CD14-positive monocyte (primary cell): ENCODE measurements at regions not wholly inside any gene's neighbourhood (a gene's known extent, or its start where the extent isn't known, plus 50 kb on each side); places are given as distances from the start of the nearest gene placed in this dataset.

Experiments used
- DNase-seq, 3 donors: peaks; one replicate each; pipeline ENCODE4 v3.0.0-alpha.2; 2011 to 2022
- H2AFZ ChIP-seq: 2 replicates; pipeline ENCODE4 v1.6.0; 2012; ENCODE audit warnings: mild to moderate bottlenecking, low read depth, low read length, inconsistent platforms; ENCODE audit not compliant: insufficient read depth, poor library complexity, severe bottlenecking
- H3K27ac ChIP-seq, 2 donors: 1 replicate in 1 of 2; 2 replicates in 1 of 2; pipeline ENCODE4 v1.5.1; 2012 to 2013; ENCODE audit warnings: low read length in 2 of 2, control low read depth in 1 of 2, inconsistent platforms in 1 of 2, low read depth in 1 of 2, mild to moderate bottlenecking in 1 of 2
- H3K27me3 ChIP-seq, 2 donors: one replicate each; pipeline versions ENCODE4 v1.6.0 to v1.6.1; 2011 to 2013; ENCODE audit warnings: low read length in 2 of 2; ENCODE audit not compliant: control insufficient read depth in 2 of 2, insufficient read depth in 2 of 2
- H3K36me3 ChIP-seq, 2 donors: replicated peaks in 1 of 2; 1 replicate in 1 of 2; 2 replicates in 1 of 2; pipeline versions ENCODE4 v1.5.1 to v1.6.1; 2012 to 2013; ENCODE audit warnings: low read length in 2 of 2, control low read depth in 1 of 2, inconsistent platforms in 1 of 2, mild to moderate bottlenecking in 1 of 2; ENCODE audit not compliant: insufficient read depth in 2 of 2, control insufficient read depth in 1 of 2
- H3K4me1 ChIP-seq, 2 donors: 1 replicate in 1 of 2; 2 replicates in 1 of 2; pipeline versions ENCODE4 v1.5.1 to v1.6.1; 2012 to 2013; ENCODE audit warnings: low read length in 2 of 2, control low read depth in 1 of 2, inconsistent platforms in 1 of 2, mild to moderate bottlenecking in 1 of 2, moderate library complexity in 1 of 2; ENCODE audit not compliant: insufficient read depth in 2 of 2, control insufficient read depth in 1 of 2
- H3K4me2 ChIP-seq: replicated peaks from 2 replicates; pipeline ENCODE3; 2012; ENCODE audit warnings: low read length, moderate library complexity, mild to moderate bottlenecking; ENCODE audit not compliant: poor library complexity, severe bottlenecking; ENCODE audit errors: extremely low read depth
- H3K4me3 ChIP-seq, 3 experiments: fragments of 200-600 bp in 1 of 3; sonication (generic) in 1 of 3; replicated peaks in 1 of 3; 1 replicate in 2 of 3; 2 replicates in 1 of 3; pipeline ENCODE4 v1.5.1; 2011 to 2013; ENCODE audit warnings: low read length in 3 of 3, mild to moderate bottlenecking in 3 of 3, control low read depth in 2 of 3, low read depth in 2 of 3, inconsistent platforms in 1 of 3, moderate library complexity in 1 of 3
- H3K79me2 ChIP-seq: 2 replicates; pipeline ENCODE4 v1.6.0; 2012; ENCODE audit warnings: mild to moderate bottlenecking, control low read depth, inconsistent platforms, low read length, moderate library complexity; ENCODE audit not compliant: insufficient read depth
- H3K9ac ChIP-seq: 2 replicates; pipeline ENCODE4 v1.6.0; 2017; ENCODE audit warnings: low read length, mild to moderate bottlenecking; ENCODE audit not compliant: insufficient read depth, poor library complexity, severe bottlenecking
- H3K9me3 ChIP-seq, 2 donors: replicated peaks in 1 of 2; 1 replicate in 1 of 2; 2 replicates in 1 of 2; pipeline versions ENCODE4 v1.5.1 to v1.6.1; 2012 to 2013; ENCODE audit warnings: low read length in 2 of 2, control low read depth in 1 of 2; ENCODE audit not compliant: control insufficient read depth in 1 of 2, insufficient read depth in 1 of 2
- H4K20me1 ChIP-seq: 2 replicates; pipeline ENCODE4 v1.6.0; 2012; ENCODE audit warnings: mild to moderate bottlenecking, low read length, control low read depth, moderate library complexity; ENCODE audit not compliant: insufficient read depth
- H3K27ac Mint-ChIP-seq, 7 donors: one replicate each; pipeline ENCODE4 v1.8.0; 2020; ENCODE audit warnings: mild to moderate bottlenecking in 7 of 7, mixed read lengths in 7 of 7, moderate library complexity in 6 of 7, inconsistent platforms in 2 of 7
- H3K27me3 Mint-ChIP-seq, 3 donors: one replicate each; pipeline ENCODE4 v1.8.0; 2021 to 2022; ENCODE audit warnings: low read depth in 3 of 3, mild to moderate bottlenecking in 3 of 3, mixed read lengths in 3 of 3, moderate library complexity in 3 of 3, inconsistent platforms in 1 of 3
- H3K36me3 Mint-ChIP-seq, 2 donors: one replicate each; pipeline ENCODE4 v1.8.0; 2020; ENCODE audit warnings: mixed read lengths in 2 of 2, inconsistent platforms in 1 of 2, mild to moderate bottlenecking in 1 of 2
- H3K4me1 Mint-ChIP-seq: one replicate; pipeline ENCODE4 v1.8.0; 2020; ENCODE audit warnings: mild to moderate bottlenecking, mixed read lengths
- H3K4me3 Mint-ChIP-seq, 2 donors: one replicate each; pipeline ENCODE4 v1.8.0; 2020; ENCODE audit warnings: mild to moderate bottlenecking in 2 of 2, mixed read lengths in 2 of 2, moderate library complexity in 1 of 2
- H3K9me3 Mint-ChIP-seq, 7 donors: one replicate each; pipeline ENCODE4 v1.8.0; 2020 to 2022; ENCODE audit warnings: mixed read lengths in 7 of 7, mild to moderate bottlenecking in 6 of 7, moderate library complexity in 6 of 7, inconsistent platforms in 2 of 7
- WGBS: methylation state at CpG from one replicate; pipeline ENCODE4 v1.1.5; 2013; ENCODE audit warnings: missing lambda C conversion rate; ENCODE audit not compliant: insufficient coverage; 5-methylcytosine and 5-hydroxymethylcytosine counted together
- intact Hi-C, 2 donors: fragments of 100-400 bp; cut with micrococcal nuclease; formaldehyde crosslinking; loops; one replicate each; pipeline versions ENCODE4 v1.15.0 to v1.15.1; 2023
- TF ChIP-seq, protein P1 (sequence below): fragments of 200-600 bp; IDR thresholded peaks from one replicate; pipeline ENCODE4 v1.8.0; 2022; ENCODE audit warnings: antibody characterized with exemption, mild to moderate bottlenecking

GRCh38 chr3:8237893-8238292, 263.7 kb upstream of the LMCD1 start:
- no peak overlapping the region for H3K27ac ChIP-seq
- H2AFZ ChIP-seq: no peak overlapping the region
- DNase-seq: no peak
- H3K27me3 Mint-ChIP-seq: peaks cover 0 to 1% (median 0%) of the 10 kb centered on the region in 3 donors
- no peaks in the 10 kb centered on the region for H3K4me1 Mint-ChIP-seq
- no peak overlapping the region for H3K9ac ChIP-seq
- no peak overlapping the region for H3K4me3 Mint-ChIP-seq
- H3K36me3 ChIP-seq: no peaks in the 10 kb centered on the region
- no peaks in the 10 kb centered on the region for H3K36me3 Mint-ChIP-seq
- H3K27ac Mint-ChIP-seq: no peak overlapping the region
- intact Hi-C loops: no loop called here
- H3K4me1 ChIP-seq: no peaks in the 10 kb centered on the region
- no peak overlapping the region for H3K4me3 ChIP-seq
- no peaks in the 10 kb centered on the region for H3K27me3 ChIP-seq
- no CpG with 5 or more reads among the region's 5 CpGs for WGBS
- no peaks in the 10 kb centered on the region for H3K79me2 ChIP-seq
- TF ChIP-seq, protein P1, sequence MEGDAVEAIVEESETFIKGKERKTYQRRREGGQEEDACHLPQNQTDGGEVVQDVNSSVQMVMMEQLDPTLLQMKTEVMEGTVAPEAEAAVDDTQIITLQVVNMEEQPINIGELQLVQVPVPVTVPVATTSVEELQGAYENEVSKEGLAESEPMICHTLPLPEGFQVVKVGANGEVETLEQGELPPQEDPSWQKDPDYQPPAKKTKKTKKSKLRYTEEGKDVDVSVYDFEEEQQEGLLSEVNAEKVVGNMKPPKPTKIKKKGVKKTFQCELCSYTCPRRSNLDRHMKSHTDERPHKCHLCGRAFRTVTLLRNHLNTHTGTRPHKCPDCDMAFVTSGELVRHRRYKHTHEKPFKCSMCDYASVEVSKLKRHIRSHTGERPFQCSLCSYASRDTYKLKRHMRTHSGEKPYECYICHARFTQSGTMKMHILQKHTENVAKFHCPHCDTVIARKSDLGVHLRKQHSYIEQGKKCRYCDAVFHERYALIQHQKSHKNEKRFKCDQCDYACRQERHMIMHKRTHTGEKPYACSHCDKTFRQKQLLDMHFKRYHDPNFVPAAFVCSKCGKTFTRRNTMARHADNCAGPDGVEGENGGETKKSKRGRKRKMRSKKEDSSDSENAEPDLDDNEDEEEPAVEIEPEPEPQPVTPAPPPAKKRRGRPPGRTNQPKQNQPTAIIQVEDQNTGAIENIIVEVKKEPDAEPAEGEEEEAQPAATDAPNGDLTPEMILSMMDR: no peak
- H3K4me2 ChIP-seq: no peak overlapping the region
- H3K9me3 ChIP-seq: no peaks in the 10 kb centered on the region
- no peaks in the 10 kb centered on the region for H4K20me1 ChIP-seq
- H3K9me3 Mint-ChIP-seq: peaks cover 0 to 3% (median 0%) of the 10 kb centered on the region in 7 donors

DNA sequence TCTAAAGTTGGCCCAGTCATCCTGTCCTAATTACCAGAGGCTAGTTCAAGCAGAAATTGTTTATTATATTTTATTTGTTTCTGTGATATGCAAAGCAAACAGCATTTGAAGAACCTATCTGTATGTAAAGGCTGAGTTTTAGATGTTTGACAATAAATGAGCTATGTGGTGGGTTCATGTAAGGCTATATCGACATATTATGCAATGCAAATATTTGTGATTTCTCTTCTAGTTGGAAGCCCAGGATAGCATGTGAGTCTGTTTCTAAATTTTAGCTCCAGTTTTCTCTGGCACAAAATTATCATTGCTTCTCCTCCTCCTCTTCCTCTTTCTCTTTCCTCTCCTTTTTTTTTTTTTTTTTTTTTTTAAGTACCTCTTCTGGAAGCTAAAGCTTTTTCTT, 263.2 kb upstream of the LMCD1 start:
- H3K9ac ChIP-seq: no peak overlapping the region
- Mint-ChIP-seq H3K36me3 (no peaks in the 10 kb centered on the region), H3K4me1 (no peaks in the 10 kb centered on the region), H3K4me3 (no peak overlapping the region), H3K9me3 (peaks cover 0 to 3% (median 0%) of the 10 kb centered on the region in 7 donors), H3K27me3 (peaks cover 0 to 1% (median 0%) of the 10 kb centered on the region in 3 donors), H3K27ac (no peak overlapping the region)
- no peaks in the 10 kb centered on the region for H3K79me2 ChIP-seq
- TF ChIP-seq, protein P1: no peak
- H3K4me1 ChIP-seq: no peaks in the 10 kb centered on the region
- no peaks in the 10 kb centered on the region for H4K20me1 ChIP-seq
- DNase-seq: no peak
- no peak overlapping the region for H3K27ac ChIP-seq
- WGBS: no CpG with 5 or more reads among the region's 1 CpG
- H3K9me3 ChIP-seq: no peaks in the 10 kb centered on the region
- H3K4me3 ChIP-seq: no peak overlapping the region
- no peaks in the 10 kb centered on the region for H3K36me3 ChIP-seq
- intact Hi-C loops: no loop called here
- no peak overlapping the region for H3K4me2 ChIP-seq
- no peaks in the 10 kb centered on the region for H3K27me3 ChIP-seq
- H2AFZ ChIP-seq: no peak overlapping the region
